ENCODE measurements at regions not wholly inside any gene's neighbourhood (a gene's known extent, or its start where the extent isn't known, plus 50 kb on each side); places are given as distances from the start of the nearest gene placed in this dataset.
"Not testable (repeated sequence)": the region's sequence is repeated elsewhere in the genome, so short reads cannot be mapped to it uniquely, and the experiment has no call there.

DNA sequence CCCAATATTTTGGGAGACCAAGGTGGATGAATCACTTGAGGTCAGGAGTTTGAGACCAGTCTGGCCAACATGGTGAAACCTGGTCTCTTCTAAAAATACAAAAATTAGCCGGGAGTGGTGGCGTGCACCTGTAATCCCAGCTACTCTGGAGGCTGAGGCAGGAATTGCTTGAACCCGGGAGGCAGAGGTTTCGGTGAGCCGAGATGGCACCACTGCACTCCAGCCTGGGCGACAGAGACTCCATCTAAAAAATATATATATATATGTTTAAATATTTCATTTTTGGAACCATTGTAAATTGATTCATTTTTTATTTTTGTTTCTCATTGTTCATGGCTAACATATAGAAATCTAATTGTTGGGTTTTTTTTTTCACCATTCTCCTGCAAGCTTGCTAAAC is 146.9 kb downstream of the BRD1 start:
- TF ChIP-seq, protein P1, sequence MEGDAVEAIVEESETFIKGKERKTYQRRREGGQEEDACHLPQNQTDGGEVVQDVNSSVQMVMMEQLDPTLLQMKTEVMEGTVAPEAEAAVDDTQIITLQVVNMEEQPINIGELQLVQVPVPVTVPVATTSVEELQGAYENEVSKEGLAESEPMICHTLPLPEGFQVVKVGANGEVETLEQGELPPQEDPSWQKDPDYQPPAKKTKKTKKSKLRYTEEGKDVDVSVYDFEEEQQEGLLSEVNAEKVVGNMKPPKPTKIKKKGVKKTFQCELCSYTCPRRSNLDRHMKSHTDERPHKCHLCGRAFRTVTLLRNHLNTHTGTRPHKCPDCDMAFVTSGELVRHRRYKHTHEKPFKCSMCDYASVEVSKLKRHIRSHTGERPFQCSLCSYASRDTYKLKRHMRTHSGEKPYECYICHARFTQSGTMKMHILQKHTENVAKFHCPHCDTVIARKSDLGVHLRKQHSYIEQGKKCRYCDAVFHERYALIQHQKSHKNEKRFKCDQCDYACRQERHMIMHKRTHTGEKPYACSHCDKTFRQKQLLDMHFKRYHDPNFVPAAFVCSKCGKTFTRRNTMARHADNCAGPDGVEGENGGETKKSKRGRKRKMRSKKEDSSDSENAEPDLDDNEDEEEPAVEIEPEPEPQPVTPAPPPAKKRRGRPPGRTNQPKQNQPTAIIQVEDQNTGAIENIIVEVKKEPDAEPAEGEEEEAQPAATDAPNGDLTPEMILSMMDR (conservative IDR thresholded peaks at IDR 0.05; ENCODE audit: low read depth, low read length), result not testable (repeated sequence)
- not testable (repeated sequence) for TF ChIP-seq POLR2A (IDR thresholded peaks at IDR 0.05; ENCODE audit: low read depth, low read length); MXI1 (IDR thresholded peaks at IDR 0.05; ENCODE audit: borderline replicate concordance, low read depth, low read length); FOS (IDR thresholded peaks at IDR 0.05; ENCODE audit: low read depth, low read length); RAD21 (IDR thresholded peaks at IDR 0.05; ENCODE audit: low read length); CHD1 (IDR thresholded peaks at IDR 0.05; ENCODE audit: low read depth, low read length); RFX5 (IDR thresholded peaks at IDR 0.05; ENCODE audit: low read depth, low read length); MAFK (IDR thresholded peaks at IDR 0.05; ENCODE audit: low read depth, low read length); SMC3 (IDR thresholded peaks at IDR 0.05; ENCODE audit: low read depth, low read length); CEBPB (IDR thresholded peaks at IDR 0.05; ENCODE audit: low read depth, low read length)

Data from IMR-90 (cell line).